Skeletal muscle satellite cell (primary cell): ENCODE measurements at regions not wholly inside any gene's neighbourhood (a gene's known extent, or its start where the extent isn't known, plus 50 kb on each side); places are given as distances from the start of the nearest gene placed in this dataset.

Experiments
- H3K27me3 ChIP-seq: 2 replicates; pipeline ENCODE4 v1.7.0; 2013; ENCODE audit warnings: low read length; ENCODE audit not compliant: control insufficient read depth, insufficient read depth
- H3K36me3 ChIP-seq: 2 replicates; pipeline ENCODE4 v1.7.0; 2013; ENCODE audit warnings: mild to moderate bottlenecking, control low read depth, low read length; ENCODE audit not compliant: insufficient read depth
- H3K4me1 ChIP-seq: 2 replicates; pipeline ENCODE4 v1.7.0; 2013; ENCODE audit warnings: low read length; ENCODE audit not compliant: control insufficient read depth, insufficient read depth
- H3K4me2 ChIP-seq: 2 replicates; pipeline ENCODE4 v1.7.0; 2013; ENCODE audit warnings: mild to moderate bottlenecking, low read length
- H3K4me3 ChIP-seq: 2 replicates; pipeline ENCODE4 v1.7.0; 2013; ENCODE audit warnings: low read length
- H3K9ac ChIP-seq: 2 replicates; pipeline ENCODE4 v1.7.0; 2013; ENCODE audit warnings: mild to moderate bottlenecking, low read depth, low read length, moderate library complexity
- H3K9me3 ChIP-seq: replicated peaks from 2 replicates; pipeline ENCODE4 v1.7.0; 2013; ENCODE audit warnings: mild to moderate bottlenecking, control low read depth, low read length

- Histone ChIP-seq H3K4me3 (no peak overlapping the region), H3K27me3 (no peaks in the 10 kb centered on the region), H3K9me3 (no peaks in the 10 kb centered on the region), H3K9ac (no peak overlapping the region), H3K36me3 (no peaks in the 10 kb centered on the region), H3K4me2 (no peak overlapping the region), H3K4me1 (no peaks in the 10 kb centered on the region)
Observed at GRCh38 chr4:56286763-56287162, 100.5 kb downstream of the AASDH start.

- H3K4me2 ChIP-seq, result no peak overlapping the region
- no peaks in the 10 kb centered on the region for H3K36me3 ChIP-seq
Observed at GRCh38 chr4:56283375-56283774, 103.9 kb downstream of the AASDH start.

GRCh38 chr4:56282004-56282403 lies 105.3 kb downstream of the AASDH start:
- Histone ChIP-seq H3K36me3 (no peaks in the 10 kb centered on the region), H3K9me3 (no peaks in the 10 kb centered on the region), H3K27me3 (no peaks in the 10 kb centered on the region)

More at GRCh38 chr4:56283375-56283774, 103.9 kb downstream of the AASDH start:
- no peaks in the 10 kb centered on the region for H3K27me3 ChIP-seq
- no peaks in the 10 kb centered on the region for H3K9me3 ChIP-seq
- H3K4me3 ChIP-seq, result no peak overlapping the region
- H3K9ac ChIP-seq, result no peak overlapping the region
- H3K4me1 ChIP-seq, result no peaks in the 10 kb centered on the region

GRCh38 chr4:56276547-56276946 lies 110.7 kb downstream of the AASDH start:
- Histone ChIP-seq H3K9ac (no peak overlapping the region), H3K4me2 (no peak overlapping the region), H3K9me3 (no peaks in the 10 kb centered on the region), H3K4me1 (no peaks in the 10 kb centered on the region), H3K27me3 (no peaks in the 10 kb centered on the region), H3K36me3 (no peaks in the 10 kb centered on the region), H3K4me3 (no peak overlapping the region)

More at GRCh38 chr4:56282004-56282403, 105.3 kb downstream of the AASDH start:
- Histone ChIP-seq H3K4me1 (no peaks in the 10 kb centered on the region), H3K9ac (no peak overlapping the region), H3K4me2 (no peak overlapping the region), H3K4me3 (no peak overlapping the region)

- H3K4me3 ChIP-seq, result no peak overlapping the region
- H3K9ac ChIP-seq, result no peak overlapping the region
- no peaks in the 10 kb centered on the region for H3K9me3 ChIP-seq
- no peaks in the 10 kb centered on the region for H3K4me1 ChIP-seq
- H3K36me3 ChIP-seq, result no peaks in the 10 kb centered on the region
- H3K4me2 ChIP-seq, result no peak overlapping the region
- H3K27me3 ChIP-seq, result no peaks in the 10 kb centered on the region
Observed at GRCh38 chr4:56273391-56273790, 113.9 kb downstream of the AASDH start.

GRCh38 chr4:56272927-56273326 lies 114.4 kb downstream of the AASDH start:
- Histone ChIP-seq H3K4me2 (no peak overlapping the region), H3K9ac (no peak overlapping the region), H3K27me3 (no peaks in the 10 kb centered on the region), H3K4me1 (no peaks in the 10 kb centered on the region), H3K9me3 (no peaks in the 10 kb centered on the region), H3K36me3 (no peaks in the 10 kb centered on the region), H3K4me3 (no peak overlapping the region)

- Histone ChIP-seq H3K4me2 (no peak overlapping the region), H3K4me3 (no peak overlapping the region), H3K9me3 (no peaks in the 10 kb centered on the region), H3K4me1 (no peaks in the 10 kb centered on the region), H3K9ac (no peak overlapping the region), H3K27me3 (no peaks in the 10 kb centered on the region), H3K36me3 (no peaks in the 10 kb centered on the region)
Observed at GRCh38 chr4:56272003-56272402, 115.3 kb downstream of the AASDH start.

- H3K36me3 ChIP-seq, result no peaks in the 10 kb centered on the region
- no peak overlapping the region for H3K4me2 ChIP-seq
- no peak overlapping the region for H3K9ac ChIP-seq
- H3K4me1 ChIP-seq, result no peaks in the 10 kb centered on the region
- no peaks in the 10 kb centered on the region for H3K27me3 ChIP-seq
- no peaks in the 10 kb centered on the region for H3K9me3 ChIP-seq
- H3K4me3 ChIP-seq, result no peak overlapping the region
Observed at GRCh38 chr4:56271131-56271530, 116.2 kb downstream of the AASDH start.

- Histone ChIP-seq H3K4me3 (no peak overlapping the region), H3K36me3 (no peaks in the 10 kb centered on the region), H3K4me1 (no peaks in the 10 kb centered on the region), H3K9ac (no peak overlapping the region), H3K9me3 (no peaks in the 10 kb centered on the region), H3K27me3 (no peaks in the 10 kb centered on the region), H3K4me2 (no peak overlapping the region)
Observed at GRCh38 chr4:56267558-56267957, 119.7 kb downstream of the AASDH start.

- Histone ChIP-seq H3K27me3 (no peaks in the 10 kb centered on the region), H3K4me3 (no peak overlapping the region), H3K4me2 (no peak overlapping the region), H3K9ac (no peak overlapping the region), H3K4me1 (no peaks in the 10 kb centered on the region), H3K36me3 (no peaks in the 10 kb centered on the region), H3K9me3 (no peaks in the 10 kb centered on the region)
Observed at GRCh38 chr4:56264873-56265272, 122.4 kb downstream of the AASDH start.

- Histone ChIP-seq H3K4me2 (no peak overlapping the region), H3K27me3 (no peaks in the 10 kb centered on the region), H3K9ac (no peak overlapping the region), H3K4me1 (no peaks in the 10 kb centered on the region), H3K4me3 (no peak overlapping the region), H3K36me3 (no peaks in the 10 kb centered on the region), H3K9me3 (no peaks in the 10 kb centered on the region)
Observed at GRCh38 chr4:56261027-56261426, 126.3 kb downstream of the AASDH start.

- Histone ChIP-seq H3K4me2 (no peak overlapping the region), H3K4me1 (no peaks in the 10 kb centered on the region), H3K4me3 (no peak overlapping the region), H3K9ac (no peak overlapping the region), H3K36me3 (no peaks in the 10 kb centered on the region), H3K27me3 (no peaks in the 10 kb centered on the region), H3K9me3 (no peaks in the 10 kb centered on the region)
Observed at GRCh38 chr4:56260320-56260719, 127.0 kb downstream of the AASDH start.
